ENCODE measurements at regions not wholly inside any gene's neighbourhood (a gene's known extent, or its start where the extent isn't known, plus 50 kb on each side); places are given as distances from the start of the nearest gene placed in this dataset.

- H3K27ac ChIP-seq (ENCODE audit: control insufficient read depth, insufficient read depth), result no peak overlapping the region
- FAIRE-seq, result no peak
- H3K4me2 ChIP-seq (ENCODE audit: control insufficient read depth, insufficient read depth), result no peak overlapping the region
- DNase-seq (ENCODE audit: low read depth, low spot score), result no peak
- H3K27me3 ChIP-seq (replicated peaks in 1 of 2; ENCODE audit: control insufficient read depth in 2 of 2, insufficient read depth in 2 of 2, low read length in 1 of 2), result no peaks in the 10 kb centered on the region
- WGBS (ENCODE audit: insufficient coverage, insufficient replicate concordance, low lambda C conversion rate, missing lambda C conversion rate), result 96% methylated on average over 2 of the region's 2 CpGs
- ATAC-seq, result no peak
- TF ChIP-seq STAT1 (conservative IDR thresholded peaks at IDR 0.05) (no peak), MXI1 (IDR thresholded peaks at IDR 0.05; ENCODE audit: low read depth, low read length) (no peak), TCF7 (IDR thresholded peaks at IDR 0.05; ENCODE audit: borderline replicate concordance) (no peak), NR2F1 (conservative IDR thresholded peaks at IDR 0.05) (no peak), JUND (IDR thresholded peaks at IDR 0.05; ENCODE audit: low read depth, low read length) (no peak), KAT2A (conservative IDR thresholded peaks at IDR 0.05; ENCODE audit: control insufficient read depth, low read depth, low read length) (no peak), EED (IDR thresholded peaks at IDR 0.05; ENCODE audit: low read depth) (no peak), YY1 (IDR thresholded peaks at IDR 0.05; ENCODE audit: low read depth, low read length) (no peak), BCL3 (IDR thresholded peaks at IDR 0.05; ENCODE audit: borderline replicate concordance, insufficient read depth, low read depth, low read length, poor library complexity, severe bottlenecking) (no peak)
- no peaks in the 10 kb centered on the region for H3K79me2 ChIP-seq (ENCODE audit: control insufficient read depth, insufficient read depth, low read length)
- H2AFZ ChIP-seq (ENCODE audit: control insufficient read depth, low read depth, low read length), result no peak overlapping the region
- ChIA-PET POLR2A (no interaction called here), RAD21 (ENCODE audit: unreplicated experiment) (no interaction called here), SMC1A (ENCODE audit: uncharacterized antibody, unreplicated experiment) (no interaction called here), CTCF (no interaction called here)
- intact Hi-C loops (cut with micrococcal nuclease; ENCODE audit: unreplicated experiment) (no loop called here), in situ Hi-C loops (cut with MboI) (no loop called here)
- H4K20me1 ChIP-seq (ENCODE audit: control insufficient read depth, insufficient read depth), result no peaks in the 10 kb centered on the region
- BruUV-seq (replicated peaks), result no TSS peak
- H3K4me1 ChIP-seq (ENCODE audit: control insufficient read depth, insufficient read depth, low read length), result no peaks in the 10 kb centered on the region
- H3K9me3 ChIP-seq (replicated peaks; ENCODE audit: control insufficient read depth, insufficient read depth, low read length), result no peaks in the 10 kb centered on the region; the same call in 2 of the 3 replicates
- no peak overlapping the region for H3K9ac ChIP-seq (ENCODE audit: control insufficient read depth, insufficient read depth, low read length)
- H3K36me3 ChIP-seq (ENCODE audit: control insufficient read depth in 2 of 2, insufficient read depth in 2 of 2, low read length in 1 of 2), result no peaks in the 10 kb centered on the region
- no peak overlapping the region for H3K4me3 ChIP-seq
These were observed 136.1 kb downstream of the QRSL1 start for GRCh38 chr6:106765496-106765895.
